ENCODE measurements at regions not wholly inside any gene's neighbourhood (a gene's known extent, or its start where the extent isn't known, plus 50 kb on each side); places are given as distances from the start of the nearest gene placed in this dataset.
A peak's percentile ranks its signal among the peaks of the same experiment; 100 is the strongest.
"Not testable (repeated sequence)": the region's sequence is repeated elsewhere in the genome, so short reads cannot be mapped to it uniquely, and the experiment has no call there.

DNA sequence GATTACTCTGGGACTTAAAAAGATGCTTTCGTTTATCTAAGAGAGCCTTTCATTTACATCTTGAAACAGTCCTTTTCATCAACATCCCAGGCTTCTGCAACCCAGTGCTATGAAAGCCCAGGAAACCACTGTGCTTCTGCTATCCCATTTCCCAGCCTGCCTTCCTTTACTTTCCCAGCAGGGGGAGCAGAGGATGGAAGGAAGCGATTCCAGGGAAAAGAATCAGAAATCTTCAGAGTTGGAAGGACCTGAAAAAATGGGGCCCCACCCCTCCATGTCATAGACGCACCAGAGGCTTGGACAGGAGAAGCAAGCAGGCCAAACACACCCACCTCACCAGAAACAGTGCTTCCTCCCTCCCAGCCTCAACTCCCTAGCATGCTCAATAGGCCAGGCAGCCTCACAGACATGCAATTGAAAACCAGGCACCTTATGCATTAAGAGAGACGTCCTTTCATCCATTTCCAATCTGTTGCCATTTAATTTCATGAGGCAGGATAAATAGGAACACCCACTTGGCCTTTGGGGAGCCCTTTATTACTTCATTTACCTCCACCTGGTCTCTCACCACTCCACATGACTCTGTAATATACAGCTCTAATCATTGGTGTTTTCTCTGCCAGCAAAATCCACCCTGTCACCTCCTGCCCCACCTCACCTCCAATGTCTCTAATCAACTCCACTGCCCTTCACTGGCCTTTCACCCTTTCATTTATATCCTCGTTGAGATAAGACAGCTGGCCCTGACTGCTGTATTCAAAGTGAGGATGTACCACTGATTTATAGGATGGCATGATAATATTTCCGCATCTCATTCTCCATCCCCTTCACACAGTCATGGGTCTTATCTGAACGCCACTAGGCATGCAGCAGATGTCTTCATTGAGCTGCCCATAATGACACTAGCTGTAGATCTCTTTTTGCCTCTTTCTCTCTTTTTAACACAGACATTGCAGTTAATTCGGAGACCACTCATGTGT, 583.9 kb downstream of the NTRK3 start:
- peak; percentile 54 for DNase-seq

DNA sequence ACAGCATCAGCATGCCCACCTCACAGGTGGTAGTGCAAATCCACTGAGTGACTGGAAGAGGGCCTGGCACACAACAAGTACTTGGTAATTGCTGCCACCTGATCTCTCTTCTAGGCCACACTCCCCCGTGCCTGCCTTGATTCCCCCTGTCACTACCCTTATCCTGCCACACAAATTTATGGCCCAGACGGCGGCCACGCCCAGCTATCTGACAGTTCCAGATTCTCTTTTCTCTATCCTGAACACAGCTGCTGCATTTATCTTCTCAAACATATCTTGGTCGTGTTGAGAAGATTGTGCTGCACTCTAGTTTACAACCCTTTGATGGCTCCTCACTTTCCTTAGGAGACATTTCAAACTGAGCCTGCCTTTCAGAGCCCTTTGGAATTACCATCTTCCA, 585.2 kb downstream of the NTRK3 start:
- no peak for DNase-seq

DNA sequence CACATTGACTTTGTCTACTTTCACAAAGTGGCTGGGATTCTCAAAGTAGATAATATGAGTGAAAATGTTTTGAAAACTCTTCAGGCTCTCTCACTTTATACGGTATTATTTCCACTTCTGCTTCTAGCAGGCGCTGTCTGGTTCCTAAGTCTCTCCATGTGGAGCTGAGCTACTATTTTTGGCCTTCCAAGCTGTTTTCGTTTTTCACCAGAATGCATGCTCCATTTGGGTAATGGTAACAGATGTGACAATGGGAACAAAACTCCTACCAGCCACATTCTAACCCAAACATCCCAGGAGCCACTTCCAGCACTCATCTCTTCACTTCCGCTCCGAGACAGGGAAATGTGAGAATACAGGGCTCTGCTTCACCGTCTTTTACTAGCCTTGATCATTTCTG, 586.7 kb downstream of the NTRK3 start:
- DNase-seq = no peak

DNA sequence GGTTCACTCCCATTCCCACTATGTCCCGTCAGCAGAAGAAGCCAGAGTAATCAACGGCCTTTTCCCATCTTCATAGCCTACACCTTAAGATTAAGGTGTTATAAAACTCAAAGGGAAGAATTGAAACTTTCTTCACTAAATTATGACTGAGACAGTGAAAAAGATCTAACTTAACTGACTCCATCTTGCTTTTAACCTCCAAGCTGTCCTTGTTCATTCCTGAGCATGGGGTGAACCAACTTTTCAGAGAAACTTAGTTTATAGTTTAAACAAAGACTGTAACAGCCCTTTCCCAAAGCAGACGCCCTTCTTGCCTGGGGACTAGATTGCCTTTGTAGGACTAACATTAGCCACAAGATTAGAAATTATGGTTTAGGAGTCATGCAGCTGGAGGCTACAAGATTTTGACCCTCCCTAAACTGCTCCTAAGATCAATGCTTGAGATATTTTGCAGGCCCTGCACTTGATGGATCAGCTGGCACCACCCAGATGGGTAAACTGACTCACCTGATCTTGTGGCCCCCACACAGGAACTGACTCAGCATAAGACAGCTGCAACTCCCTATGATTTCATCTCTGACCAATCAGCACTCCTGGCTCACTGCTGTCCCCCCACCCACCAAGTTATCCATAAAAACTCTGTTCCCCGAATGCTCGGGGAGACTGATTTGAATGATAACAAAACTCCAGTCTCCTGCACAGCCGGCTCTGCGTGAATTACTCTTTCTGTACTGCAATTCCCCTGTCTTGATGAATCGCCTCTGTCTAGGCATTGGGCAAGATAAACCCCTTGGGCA, 587.6 kb downstream of the NTRK3 start:
- not testable (repeated sequence) for DNase-seq

DNA sequence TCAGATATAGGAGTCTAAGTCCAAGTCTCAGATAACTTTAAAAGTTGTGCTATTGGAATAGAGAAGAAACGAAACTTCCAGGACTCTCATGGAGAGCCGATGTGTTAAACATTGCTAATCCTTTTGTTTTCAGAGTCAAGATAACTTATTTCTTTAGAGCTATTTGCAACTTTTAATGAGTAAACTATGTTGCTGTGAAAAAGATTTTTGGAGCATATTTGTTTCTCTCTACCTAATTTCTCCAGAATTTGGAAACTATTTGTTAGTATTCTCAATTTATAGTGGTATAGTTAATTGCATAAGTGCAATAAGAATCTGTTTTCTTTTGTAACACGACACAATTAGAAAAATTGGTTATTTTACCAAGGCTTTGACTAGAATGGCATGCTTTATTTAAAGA, 588.9 kb downstream of the NTRK3 start:
- DNase-seq = no peak

DNA sequence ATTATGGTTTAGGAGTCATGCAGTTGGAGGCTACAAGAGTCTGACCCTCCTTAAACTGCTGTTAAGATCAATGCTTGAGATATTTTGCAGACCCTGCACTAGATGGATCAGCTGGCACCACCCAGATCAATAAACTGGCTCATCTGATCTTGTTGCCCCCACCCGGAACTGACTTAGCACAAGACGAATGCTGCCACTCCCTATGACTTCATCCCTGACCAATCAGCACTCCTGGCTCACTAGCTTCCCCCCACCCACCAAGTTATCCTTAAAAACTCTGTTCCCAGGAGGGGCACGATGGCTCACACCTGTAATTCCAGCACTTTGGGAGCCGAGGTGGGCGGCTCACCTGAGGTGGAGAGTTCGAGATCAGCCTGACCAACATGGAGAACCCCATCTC, 594.0 kb downstream of the NTRK3 start:
- DNase-seq = no peak

DNA sequence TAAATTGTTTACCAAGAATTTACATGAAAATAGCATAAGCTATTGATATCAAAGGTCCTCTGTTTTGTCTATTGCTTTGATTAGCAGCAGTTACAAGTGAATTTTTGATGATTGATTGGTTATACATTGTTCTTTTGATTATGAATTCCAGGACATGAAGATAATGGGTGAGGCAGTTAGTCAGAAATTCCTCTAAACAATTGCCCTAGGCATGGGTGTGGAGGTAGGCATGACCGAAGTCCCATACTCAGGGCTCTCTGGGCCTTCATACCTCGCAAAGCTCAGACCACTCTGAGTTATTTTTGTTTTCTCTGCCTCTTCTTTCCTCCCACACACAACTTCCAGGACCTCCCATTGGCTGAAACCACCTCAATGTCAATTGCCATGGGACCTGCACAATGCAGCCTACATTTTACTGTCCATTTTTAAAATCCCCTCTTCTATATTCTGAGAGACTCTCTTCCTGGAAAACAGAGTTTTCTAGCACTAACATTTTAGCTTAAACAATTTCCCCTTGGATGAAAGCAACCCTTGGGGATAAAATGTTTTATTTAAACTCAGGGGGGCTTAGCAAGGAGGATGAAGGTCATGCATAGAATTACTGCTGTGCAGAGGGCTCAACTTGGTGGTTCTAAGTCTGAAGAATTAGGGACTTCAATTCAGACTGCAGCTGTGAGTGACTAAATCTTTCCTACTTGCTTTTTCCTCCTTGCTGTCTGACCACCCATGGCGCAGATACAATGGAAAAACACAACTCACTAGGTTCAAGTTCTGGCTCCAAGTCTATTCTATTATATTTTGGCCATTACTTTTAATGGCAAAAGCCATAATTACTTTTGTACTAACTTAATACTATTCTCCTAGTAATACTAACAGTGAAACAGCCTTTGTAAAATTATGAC, 594.8 kb downstream of the NTRK3 start:
- DNase-seq = peak; percentile 48

DNA sequence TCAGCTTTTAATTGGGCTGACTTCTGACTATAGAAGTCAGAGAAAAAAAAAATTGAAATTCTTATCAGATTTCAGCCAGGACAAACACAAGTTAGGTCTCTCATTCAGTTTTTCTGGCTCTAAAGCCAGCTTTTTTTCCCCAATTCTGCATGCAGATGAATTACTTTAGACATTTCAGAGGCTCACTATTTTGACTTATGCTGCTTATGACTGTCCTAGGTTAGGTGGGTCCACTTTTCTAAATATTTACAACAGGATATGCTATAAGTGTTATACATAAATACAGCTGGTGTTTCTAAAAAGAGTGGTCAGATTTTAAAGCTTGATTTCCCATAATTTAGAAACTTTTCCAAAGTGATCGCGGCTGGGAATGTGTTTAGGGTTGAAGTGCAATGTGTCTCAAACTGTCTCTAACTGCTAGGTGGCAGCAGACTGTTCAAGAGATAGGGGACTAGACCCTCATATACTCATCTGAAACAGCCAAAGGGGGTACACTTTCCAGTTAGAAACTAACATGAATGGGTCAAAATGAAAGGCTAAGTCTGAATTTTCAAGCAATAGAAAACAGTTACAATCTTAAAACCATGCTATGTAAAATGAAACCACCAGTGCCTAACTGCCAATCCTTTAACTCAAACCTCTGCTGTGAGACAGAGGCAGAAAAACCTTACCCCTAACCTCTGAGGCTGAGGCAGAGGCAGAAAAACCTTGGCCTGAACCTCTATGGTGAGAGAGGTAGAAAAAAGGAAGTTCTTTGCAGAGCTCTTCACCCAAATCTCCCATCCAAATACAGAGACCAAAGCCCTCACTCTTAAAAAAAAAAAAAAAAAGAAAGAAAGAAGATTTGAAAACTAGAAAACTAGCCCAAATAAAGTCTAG, 596.0 kb downstream of the NTRK3 start:
- DNase-seq = peak; percentile 35

DNA sequence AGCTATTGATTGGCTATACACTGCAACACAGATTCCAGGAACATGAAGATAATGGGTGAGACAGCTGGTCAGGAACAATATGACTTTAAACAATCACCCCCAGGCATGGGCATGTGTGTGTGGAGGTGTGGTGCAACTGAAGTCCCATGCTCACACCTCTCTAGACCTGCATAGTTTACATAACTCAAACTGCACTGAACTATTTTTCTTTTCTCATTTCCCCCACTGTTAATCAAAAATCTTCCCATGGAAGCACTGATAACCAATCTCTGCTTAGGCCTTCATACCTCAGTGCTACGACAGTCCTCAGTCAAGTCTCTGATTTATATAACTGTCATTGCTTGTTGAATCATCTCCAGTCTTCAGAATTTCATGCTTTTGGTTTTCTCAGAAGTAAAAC, 600.2 kb downstream of the NTRK3 start:
- DNase-seq = no peak

DNA sequence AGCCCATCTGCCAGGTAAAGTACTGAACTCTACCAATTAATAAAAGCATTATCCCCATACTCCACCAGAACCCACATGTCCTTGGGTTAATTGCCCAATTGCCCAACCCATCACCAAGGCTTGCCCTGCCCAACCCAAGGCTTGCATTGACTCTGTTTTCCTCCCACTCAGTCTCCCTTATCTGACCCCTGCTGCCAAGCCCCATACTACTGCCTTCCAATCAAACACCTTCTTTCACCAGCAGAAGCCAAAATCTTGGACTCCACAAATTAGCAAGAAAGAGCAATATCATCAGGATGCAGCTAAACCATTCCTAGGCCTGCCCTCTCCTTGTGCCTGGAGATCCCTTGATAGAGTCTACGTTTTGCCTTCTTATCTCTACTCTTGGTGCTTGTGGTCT, 602.9 kb downstream of the NTRK3 start:
- no peak for DNase-seq

DNA sequence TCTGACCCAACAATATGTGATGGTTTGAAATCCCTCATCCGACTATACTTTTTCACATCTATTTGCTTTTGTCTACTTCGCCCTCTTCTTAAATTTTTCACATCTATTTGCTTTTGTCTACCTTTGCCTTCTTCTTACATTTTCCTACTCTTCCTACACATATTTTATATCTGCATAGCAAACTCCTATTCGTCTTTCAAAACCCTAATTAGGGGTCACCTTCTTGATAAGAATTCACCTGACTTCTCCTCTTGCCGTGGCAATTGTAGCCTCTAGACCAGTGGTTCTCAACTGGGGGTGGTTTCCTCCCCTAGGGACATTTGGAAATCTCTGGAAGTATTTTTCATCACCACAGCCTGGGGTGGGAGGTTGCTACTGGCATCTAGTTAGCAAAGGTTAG, 607.4 kb downstream of the NTRK3 start:
- no peak for DNase-seq

DNA sequence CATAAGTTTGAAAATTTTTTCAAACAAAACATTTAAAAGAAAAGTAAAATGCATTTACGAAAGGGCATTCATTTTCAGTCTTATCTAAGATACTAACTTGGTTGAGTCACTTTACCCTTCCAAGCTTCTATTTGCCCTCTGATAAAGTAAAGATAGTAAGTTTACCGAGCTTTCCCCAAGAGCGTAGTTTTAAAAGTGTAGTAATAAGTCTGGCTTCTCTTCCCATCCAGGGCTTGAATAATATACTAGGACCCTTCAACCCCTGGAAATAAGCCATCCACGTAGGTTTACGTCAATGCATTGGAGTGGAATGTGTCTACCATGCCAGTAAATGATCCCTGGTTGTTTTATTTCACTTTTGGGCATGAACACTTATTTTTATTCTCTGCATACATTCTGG, 608.3 kb downstream of the NTRK3 start:
- no peak for DNase-seq

DNA sequence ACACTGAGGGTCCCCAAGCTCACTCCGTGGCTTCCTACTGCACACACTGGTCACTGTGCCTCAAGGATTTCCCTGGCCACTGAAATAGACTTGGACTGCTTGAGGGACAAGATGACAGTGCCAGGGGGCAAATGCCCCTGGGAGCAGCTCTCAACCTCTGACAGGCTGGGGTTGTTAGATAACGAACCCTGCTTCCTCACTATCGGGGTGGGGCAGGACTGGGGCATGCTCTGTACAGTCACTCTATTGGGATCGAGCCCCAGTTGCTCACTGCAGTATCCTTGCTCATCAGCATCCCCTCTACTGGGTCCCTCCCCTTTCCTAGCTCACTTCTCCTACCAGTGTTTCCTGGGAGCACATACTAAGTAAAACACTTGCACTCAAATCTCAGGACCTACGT, 610.8 kb downstream of the NTRK3 start:
- DNase-seq = no peak

DNA sequence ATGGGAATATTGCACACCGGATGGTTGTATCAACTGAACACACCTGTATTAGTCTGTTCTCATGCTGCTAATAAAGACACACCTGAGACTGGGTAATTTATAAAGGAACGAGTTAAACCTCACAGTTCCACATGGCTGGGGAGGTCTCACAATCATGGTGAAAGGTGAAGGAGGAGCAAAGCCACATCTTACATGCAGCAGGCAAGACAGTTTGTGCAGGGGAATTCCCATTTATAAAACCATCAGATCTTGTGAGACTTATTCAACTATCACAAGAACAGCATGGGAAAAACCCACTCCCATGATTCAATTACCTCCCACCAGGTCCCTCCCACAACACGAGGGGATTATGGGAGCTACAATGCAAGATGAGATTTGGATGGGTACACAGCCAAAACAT, 613.5 kb downstream of the NTRK3 start:
- DNase-seq = not testable (repeated sequence)

DNA sequence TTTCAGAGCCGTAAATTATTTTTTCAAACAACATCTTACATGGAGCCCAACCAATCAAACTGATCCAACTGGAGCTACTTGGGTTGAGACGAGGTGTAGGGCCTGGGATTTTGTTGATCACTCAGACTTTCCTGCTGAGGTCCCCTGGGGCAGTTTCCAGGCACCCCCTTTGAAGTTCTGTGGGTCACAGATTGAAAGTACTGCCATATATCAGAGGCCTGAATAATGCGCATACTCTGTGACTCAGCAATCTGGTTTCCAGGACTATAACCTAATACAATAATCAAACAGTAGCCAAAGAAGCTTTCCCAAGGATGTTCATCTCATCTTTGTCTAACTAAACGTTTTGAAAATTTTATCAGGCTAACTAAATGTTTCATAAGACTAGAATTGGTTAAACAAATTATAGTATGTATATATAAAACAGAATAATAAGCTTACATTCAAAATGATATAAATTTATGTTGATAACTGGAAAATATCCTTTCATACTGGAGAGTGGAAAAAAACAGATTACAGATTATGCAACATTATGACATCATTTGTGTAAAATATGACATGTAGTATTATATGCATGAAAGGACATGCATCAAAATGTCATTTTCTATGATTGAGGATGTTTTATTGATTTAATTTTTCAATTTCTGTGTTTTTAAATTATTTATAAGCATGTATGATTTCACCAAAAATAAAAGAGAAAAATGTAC, 617.1 kb downstream of the NTRK3 start:
- DNase-seq = no peak

DNA sequence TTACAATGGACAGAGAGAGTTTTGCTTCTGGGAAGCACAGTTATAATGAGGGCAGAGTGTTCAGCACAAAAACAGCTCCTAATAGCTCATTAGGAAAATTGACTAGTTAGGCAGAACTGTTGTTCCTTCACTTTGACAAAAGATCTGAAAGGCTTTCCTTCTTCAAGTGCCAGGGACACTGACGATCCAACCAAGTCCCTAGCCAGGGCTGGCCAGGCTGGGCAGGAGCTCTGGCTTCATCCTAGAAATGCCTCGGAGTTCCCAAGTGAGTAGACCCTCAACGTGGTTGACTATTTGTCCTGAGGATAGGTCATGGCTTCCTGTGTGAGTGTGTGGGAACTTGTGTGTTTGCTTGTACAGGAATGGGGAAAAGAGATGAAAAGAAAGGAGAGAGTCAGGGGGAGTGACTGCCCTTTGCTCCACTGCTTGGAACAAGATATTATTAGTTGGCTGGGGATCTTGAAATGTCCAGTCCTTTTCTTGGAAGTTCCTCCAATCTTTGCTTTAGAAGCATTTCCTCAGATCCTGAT, 617.9 kb downstream of the NTRK3 start:
- DNase-seq = no peak

DNA sequence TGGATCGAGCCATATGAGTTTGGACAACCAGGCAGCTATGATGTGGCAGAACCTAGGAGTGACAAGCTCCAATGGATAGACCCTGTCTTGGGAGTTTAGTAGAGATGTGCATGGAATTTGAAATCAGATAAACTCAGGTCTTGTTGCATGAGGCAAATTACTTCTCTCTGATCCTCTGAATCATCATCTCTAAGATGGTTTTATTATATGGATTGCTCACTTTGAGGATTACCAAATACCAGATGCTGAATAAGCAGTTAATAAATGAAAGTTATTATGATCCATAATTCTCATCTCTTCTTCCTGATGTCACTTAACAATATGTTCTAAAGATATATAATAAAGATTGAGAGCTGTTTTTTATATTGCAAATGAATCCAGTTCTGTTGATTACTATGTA, 622.2 kb downstream of the NTRK3 start:
- no peak for DNase-seq

DNA sequence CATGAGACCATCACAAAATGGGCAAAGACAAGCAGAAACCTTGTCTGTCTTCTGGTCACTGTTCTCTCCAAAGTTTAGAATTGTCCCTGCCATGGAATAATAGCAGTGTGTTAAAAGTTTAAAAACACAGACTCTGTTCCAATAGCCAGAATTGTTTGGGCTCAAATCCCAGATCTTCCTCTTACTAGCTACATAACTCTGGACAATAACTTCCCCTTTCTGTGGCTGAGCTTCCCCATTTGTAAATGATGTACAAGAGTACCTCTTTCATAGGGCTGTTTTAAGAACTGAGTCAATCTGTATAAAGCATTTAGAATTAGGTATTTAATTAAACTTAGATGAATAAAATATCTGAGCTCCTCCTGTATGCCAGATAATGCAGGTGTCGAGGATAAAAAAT, 623.0 kb downstream of the NTRK3 start:
- DNase-seq = peak; percentile 45

DNA sequence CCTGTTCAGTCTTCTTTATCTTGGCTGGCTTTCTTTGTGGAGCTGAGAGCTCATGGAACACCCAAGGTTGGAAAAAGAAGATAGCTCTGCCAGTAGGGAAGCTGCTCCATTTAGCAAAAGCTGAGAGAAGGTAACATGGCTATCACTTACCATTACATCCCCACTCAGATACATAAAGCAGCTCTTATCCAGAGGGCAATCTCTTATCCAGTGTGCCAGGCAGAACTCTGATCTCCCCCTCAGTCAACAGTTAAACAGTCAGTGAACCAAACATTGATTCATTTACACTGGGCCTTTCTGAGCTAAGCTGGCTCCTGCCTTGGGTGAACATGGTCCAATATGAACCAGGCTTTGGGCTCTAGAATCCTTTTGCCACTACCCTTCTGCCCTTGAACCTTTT, 624.2 kb downstream of the NTRK3 start:
- no peak for DNase-seq

DNA sequence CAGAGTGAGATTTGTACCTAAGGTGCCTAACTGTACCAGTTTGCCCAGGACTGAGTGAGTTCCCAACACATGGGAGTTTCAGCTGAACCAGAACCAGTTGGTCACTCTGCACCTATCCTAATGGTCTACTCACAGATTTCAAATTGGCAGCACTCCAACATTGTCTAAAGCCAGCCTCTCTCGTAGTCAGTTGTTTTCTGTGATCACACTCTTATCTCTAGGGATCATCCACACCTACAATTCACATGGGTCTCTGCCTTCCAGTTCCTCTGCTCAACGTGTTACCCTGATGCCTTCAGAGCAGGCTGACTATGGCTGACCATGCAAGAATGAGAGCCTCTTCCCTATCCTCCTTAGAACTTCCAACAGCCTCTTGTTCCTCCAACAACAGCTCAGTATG, 624.8 kb downstream of the NTRK3 start:
- DNase-seq = no peak
